HL-60 (cell line): ENCODE measurements at regions not wholly inside any gene's neighbourhood (a gene's known extent, or its start where the extent isn't known, plus 50 kb on each side); places are given as distances from the start of the nearest gene placed in this dataset.

ENCODE experiments used
- CTCF ChIP-seq: IDR thresholded peaks from one replicate; pipeline ENCODE4 v1.5.1; 2011; ENCODE audit warnings: low read length, control low read depth, inconsistent platforms; ENCODE audit not compliant: insufficient read depth
- SPI1 ChIP-seq: IDR thresholded peaks from 2 replicates; pipeline ENCODE4 v1.6.1; 2012; ENCODE audit warnings: low read depth, mild to moderate bottlenecking, borderline replicate concordance

GRCh38 chr9:19637084-19637483 lies 151.8 kb downstream of the SLC24A2 start:
- TF ChIP-seq CTCF (no peak), SPI1 (no peak)
